ENCODE measurements at regions not wholly inside any gene's neighbourhood (a gene's known extent, or its start where the extent isn't known, plus 50 kb on each side); places are given as distances from the start of the nearest gene placed in this dataset.

- TF ChIP-seq CTCF (IDR thresholded peaks at IDR 0.05) (peak in 1 of 5 experiments; percentile 10), POLR2A (IDR thresholded peaks at IDR 0.05) (no peak), EP300 (IDR thresholded peaks at IDR 0.05) (peak in 1 of 2 donors; percentile 15)
These were observed 364.5 kb downstream of the MAN2A1 start for GRCh38 chr5:110054240-110054639.
